DND-41 (cell line): ENCODE measurements at regions not wholly inside any gene's neighbourhood (a gene's known extent, or its start where the extent isn't known, plus 50 kb on each side); places are given as distances from the start of the nearest gene placed in this dataset.

Experiments
- ATAC-seq: fragments of 200-7000 bp; cut with Tn5 transposase; 3 replicates; pipeline ENCODE4 v1.9.1; 2021; ENCODE audit warnings: low read depth; ENCODE audit not compliant: insufficient read depth
- DNase-seq: peaks from one replicate; pipeline ENCODE4 v3.0.0-alpha.2; 2020
- H2AFZ ChIP-seq: 2 replicates; pipeline ENCODE4 v1.6.0; 2012; ENCODE audit warnings: low read depth, low read length
- H3K27ac ChIP-seq: 2 replicates; pipeline ENCODE4 v1.5.1; 2012; ENCODE audit warnings: low read length, inconsistent platforms
- H3K27me3 ChIP-seq: fragments of 200-600 bp; sonication (generic); 2 replicates; pipeline ENCODE4 v1.6.0; 2012; ENCODE audit warnings: low read length, mild to moderate bottlenecking, inconsistent platforms; ENCODE audit not compliant: insufficient read depth, poor library complexity
- H3K36me3 ChIP-seq: 2 replicates; pipeline ENCODE4 v1.5.1; 2012; ENCODE audit warnings: low read length, inconsistent platforms; ENCODE audit not compliant: insufficient read depth
- H3K4me1 ChIP-seq: 2 replicates; pipeline ENCODE4 v1.5.1; 2012; ENCODE audit warnings: mild to moderate bottlenecking, low read length; ENCODE audit not compliant: insufficient read depth
- H3K4me2 ChIP-seq: 2 replicates; pipeline ENCODE4 v1.6.0; 2012; ENCODE audit warnings: mild to moderate bottlenecking, moderate library complexity, low read length, inconsistent platforms; ENCODE audit not compliant: insufficient read depth
- H3K4me3 ChIP-seq, 2 experiments: fragments of 200-600 bp in 1 of 2; shearing (Covaris generic) in 1 of 2; 2 replicates each; pipeline ENCODE4 v1.5.1; 2012 to 2016; ENCODE audit warnings: inconsistent platforms in 2 of 2, low read length in 2 of 2, mild to moderate bottlenecking in 2 of 2, low read depth in 1 of 2, moderate library complexity in 1 of 2
- H3K79me2 ChIP-seq: 2 replicates; pipeline ENCODE4 v1.6.0; 2012; ENCODE audit warnings: low read length, inconsistent platforms; ENCODE audit not compliant: insufficient read depth
- H3K9ac ChIP-seq: 2 replicates; pipeline ENCODE4 v1.6.0; 2012; ENCODE audit warnings: low read depth, mild to moderate bottlenecking, inconsistent platforms, low read length, moderate library complexity
- H3K9me3 ChIP-seq: 2 replicates; pipeline ENCODE4 v1.5.1; 2012; ENCODE audit warnings: low read length, moderate library complexity, mild to moderate bottlenecking, inconsistent platforms; ENCODE audit not compliant: insufficient read depth, severe bottlenecking
- H4K20me1 ChIP-seq: 2 replicates; pipeline ENCODE4 v1.6.0; 2012; ENCODE audit warnings: low read length; ENCODE audit not compliant: insufficient read depth
- EZH2 ChIP-seq: IDR thresholded peaks from 3 replicates; pipeline ENCODE4 v1.6.1; 2012; ENCODE audit warnings: borderline replicate concordance, low read depth, mild to moderate bottlenecking, moderate library complexity, low read length, inconsistent platforms; ENCODE audit not compliant: severe bottlenecking
- TF ChIP-seq, protein P1 (sequence below): IDR thresholded peaks from 2 replicates; pipeline ENCODE4 v1.5.1; 2012; ENCODE audit warnings: borderline replicate concordance, low read length, moderate library complexity, mild to moderate bottlenecking; ENCODE audit not compliant: poor library complexity, severe bottlenecking; ENCODE audit errors: extremely low read depth

GRCh38 chr17:54838651-54839421 is 61.8 kb upstream of the TOM1L1 start:
- Histone ChIP-seq H3K4me1 (no peaks in the 10 kb centered on the region), H2AFZ (no peak overlapping the region), H3K9me3 (peaks cover 13% of the 10 kb centered on the region), H3K27ac (no peak overlapping the region), H3K27me3 (no peaks in the 10 kb centered on the region), H3K79me2 (no peaks in the 10 kb centered on the region), H3K9ac (no peak overlapping the region), H3K4me3 (no peak overlapping the region), H3K36me3 (no peaks in the 10 kb centered on the region), H4K20me1 (no peaks in the 10 kb centered on the region), H3K4me2 (no peak overlapping the region)
- ATAC-seq (no peak), DNase-seq (no peak)
- TF ChIP-seq EZH2: no peak
- TF ChIP-seq, protein P1, sequence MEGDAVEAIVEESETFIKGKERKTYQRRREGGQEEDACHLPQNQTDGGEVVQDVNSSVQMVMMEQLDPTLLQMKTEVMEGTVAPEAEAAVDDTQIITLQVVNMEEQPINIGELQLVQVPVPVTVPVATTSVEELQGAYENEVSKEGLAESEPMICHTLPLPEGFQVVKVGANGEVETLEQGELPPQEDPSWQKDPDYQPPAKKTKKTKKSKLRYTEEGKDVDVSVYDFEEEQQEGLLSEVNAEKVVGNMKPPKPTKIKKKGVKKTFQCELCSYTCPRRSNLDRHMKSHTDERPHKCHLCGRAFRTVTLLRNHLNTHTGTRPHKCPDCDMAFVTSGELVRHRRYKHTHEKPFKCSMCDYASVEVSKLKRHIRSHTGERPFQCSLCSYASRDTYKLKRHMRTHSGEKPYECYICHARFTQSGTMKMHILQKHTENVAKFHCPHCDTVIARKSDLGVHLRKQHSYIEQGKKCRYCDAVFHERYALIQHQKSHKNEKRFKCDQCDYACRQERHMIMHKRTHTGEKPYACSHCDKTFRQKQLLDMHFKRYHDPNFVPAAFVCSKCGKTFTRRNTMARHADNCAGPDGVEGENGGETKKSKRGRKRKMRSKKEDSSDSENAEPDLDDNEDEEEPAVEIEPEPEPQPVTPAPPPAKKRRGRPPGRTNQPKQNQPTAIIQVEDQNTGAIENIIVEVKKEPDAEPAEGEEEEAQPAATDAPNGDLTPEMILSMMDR: no peak

- Histone ChIP-seq H4K20me1 (no peaks in the 10 kb centered on the region), H3K4me1 (no peaks in the 10 kb centered on the region), H3K9ac (no peak overlapping the region), H3K4me3 (no peak overlapping the region), H3K27ac (no peak overlapping the region), H3K36me3 (no peaks in the 10 kb centered on the region), H3K4me2 (no peak overlapping the region), H3K79me2 (no peaks in the 10 kb centered on the region), H3K9me3 (peaks cover 13% of the 10 kb centered on the region), H3K27me3 (no peaks in the 10 kb centered on the region), H2AFZ (no peak overlapping the region)
- DNase-seq: no peak
- no peak for TF ChIP-seq EZH2
- TF ChIP-seq, protein P1: no peak
- ATAC-seq: no peak
Measured at GRCh38 chr17:54839447-54839846, 61.2 kb upstream of the TOM1L1 start.

GRCh38 chr17:54840885-54841591 is 59.6 kb upstream of the TOM1L1 start:
- DNase-seq (no peak), ATAC-seq (no peak)
- no peaks in the 10 kb centered on the region for H3K4me1 ChIP-seq
- H3K27me3 ChIP-seq: no peaks in the 10 kb centered on the region
- no peak overlapping the region for H3K27ac ChIP-seq
- H3K9ac ChIP-seq: no peak overlapping the region
- H4K20me1 ChIP-seq: no peaks in the 10 kb centered on the region
- no peak overlapping the region for H3K4me2 ChIP-seq
- TF ChIP-seq, protein P1: no peak
- TF ChIP-seq EZH2: no peak
- H2AFZ ChIP-seq: no peak overlapping the region
- H3K79me2 ChIP-seq: no peaks in the 10 kb centered on the region
- peaks cover 12% of the 10 kb centered on the region for H3K9me3 ChIP-seq
- H3K36me3 ChIP-seq: no peaks in the 10 kb centered on the region
- no peak overlapping the region for H3K4me3 ChIP-seq
